ENCODE measurements at regions not wholly inside any gene's neighbourhood (a gene's known extent, or its start where the extent isn't known, plus 50 kb on each side); places are given as distances from the start of the nearest gene placed in this dataset.
"Not testable (repeated sequence)": the region's sequence is repeated elsewhere in the genome, so short reads cannot be mapped to it uniquely, and the experiment has no call there.

DNA sequence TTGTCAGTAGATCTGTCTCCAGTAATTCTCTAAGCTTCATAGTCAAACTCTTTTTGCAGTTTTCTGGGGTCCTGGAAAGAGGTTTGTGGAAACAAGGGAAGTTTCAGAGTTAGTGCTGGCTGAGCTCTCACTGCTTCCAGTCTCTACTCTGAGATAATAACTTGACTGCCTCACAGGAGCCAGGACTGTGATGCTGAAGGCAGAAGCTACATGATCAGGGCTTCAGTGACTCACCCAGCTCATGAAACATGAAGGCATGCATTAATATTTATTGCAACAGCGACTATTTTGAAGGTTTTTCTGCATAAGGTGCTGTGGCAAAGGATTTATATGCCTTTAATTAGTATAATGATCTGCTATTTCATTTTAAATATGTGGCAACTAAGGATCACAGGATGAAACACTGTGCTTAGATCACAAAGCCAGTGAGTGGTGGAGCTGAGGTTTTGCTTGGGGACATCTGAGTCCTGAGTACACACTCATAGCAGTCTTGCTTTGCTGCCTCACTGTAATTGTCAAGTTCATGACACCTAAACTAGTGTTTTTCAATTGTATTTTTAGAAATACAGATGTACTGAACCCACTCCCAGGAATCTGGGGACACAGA, 448.4 kb upstream of the GCFC2 start:
- no peak for DNase-seq

DNA sequence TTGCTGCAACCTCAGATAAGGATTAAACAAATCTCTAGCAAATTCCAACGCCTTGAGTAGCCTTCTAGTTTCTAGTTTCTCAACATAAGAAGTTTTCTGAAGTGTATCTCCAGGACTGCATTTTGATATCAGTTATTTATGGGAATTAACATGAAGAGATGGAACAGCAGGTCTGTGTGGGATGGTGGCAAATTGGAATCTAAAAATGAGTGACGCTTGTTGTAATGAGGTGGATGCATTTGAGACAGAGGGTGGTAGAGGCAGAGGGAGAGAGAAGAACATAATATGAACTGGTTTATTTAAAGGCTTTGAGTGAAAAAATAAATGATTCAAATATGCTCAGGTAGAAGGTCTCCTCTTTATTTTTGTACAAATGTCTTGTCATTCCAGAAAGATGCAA, 446.8 kb upstream of the GCFC2 start:
- no peak for DNase-seq

DNA sequence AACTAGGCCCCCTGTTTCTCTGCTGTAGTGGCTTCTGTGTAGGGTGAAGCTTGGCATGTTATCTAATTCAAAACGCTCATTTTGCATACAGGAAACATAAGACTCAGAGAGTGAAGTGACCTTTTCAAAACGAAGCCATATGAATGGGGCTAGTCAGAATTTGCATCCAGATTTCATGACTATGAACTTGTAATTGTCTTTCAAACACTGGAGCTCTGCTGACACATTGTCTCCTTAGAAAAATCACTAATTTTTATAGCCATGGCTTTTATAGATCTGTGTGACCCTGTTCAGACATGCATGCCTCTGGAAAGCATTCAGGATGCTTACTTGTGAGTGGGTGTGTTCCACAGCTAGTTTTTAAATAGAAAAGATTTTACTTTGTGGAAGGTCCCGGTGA, 444.3 kb upstream of the GCFC2 start:
- DNase-seq = no peak

DNA sequence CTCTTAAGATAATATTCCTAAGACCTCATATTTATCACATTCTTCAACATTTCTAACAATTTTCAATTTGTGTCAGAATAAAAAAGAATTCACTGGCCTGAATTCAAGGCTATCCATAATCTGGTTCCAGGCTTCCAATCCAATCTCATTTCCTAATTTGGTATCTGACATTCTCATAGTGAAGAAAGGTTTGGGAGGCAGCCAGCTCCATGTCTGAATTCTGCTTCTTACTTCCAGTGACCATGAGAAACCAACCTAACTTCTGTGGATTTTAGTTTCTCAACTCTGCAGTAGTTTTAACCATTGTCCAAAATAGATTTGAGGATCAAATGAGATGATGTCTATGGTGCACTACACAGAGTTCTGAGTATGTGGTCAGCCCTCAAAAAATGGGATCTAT, 439.1 kb upstream of the GCFC2 start:
- DNase-seq = no peak

DNA sequence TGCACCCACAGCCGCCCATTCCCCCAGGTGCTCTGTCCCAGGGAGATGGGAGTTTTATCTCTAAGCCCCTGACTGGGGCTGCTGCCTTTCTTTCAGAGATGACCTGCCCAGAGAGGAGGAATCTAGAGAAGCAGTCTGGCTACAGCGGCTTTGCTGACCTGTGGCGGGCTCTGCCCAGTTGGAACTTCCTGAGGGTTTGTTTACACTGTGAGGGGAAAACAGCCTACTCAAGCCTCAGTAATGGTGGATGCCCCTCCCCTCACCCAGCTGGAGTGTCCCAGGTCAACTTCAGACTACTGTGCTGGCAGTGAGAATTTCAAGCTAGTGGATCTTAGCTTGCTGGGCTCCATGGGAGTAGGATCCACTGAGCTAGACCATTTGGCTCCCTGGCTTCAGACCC, 428.6 kb upstream of the GCFC2 start:
- DNase-seq = not testable (repeated sequence)

DNA sequence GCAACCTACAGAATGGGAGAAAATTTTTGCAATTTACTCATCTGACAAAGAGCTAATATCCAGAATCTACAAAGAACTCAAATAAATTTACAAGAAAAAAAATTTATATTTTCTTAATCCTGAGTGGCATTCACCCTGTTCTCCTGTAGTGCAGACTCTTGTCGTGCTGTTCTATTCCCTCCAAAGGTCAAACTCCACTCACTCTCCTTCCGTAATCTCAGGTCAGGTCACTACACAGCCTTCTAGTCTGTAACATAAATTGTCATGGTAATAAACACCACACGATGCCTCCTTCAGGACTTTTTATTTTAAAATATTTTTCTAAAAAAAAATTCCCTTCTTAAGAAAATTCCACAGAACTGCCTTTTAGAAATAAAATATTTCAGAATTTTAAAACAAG, 417.9 kb upstream of the GCFC2 start:
- DNase-seq = no peak

DNA sequence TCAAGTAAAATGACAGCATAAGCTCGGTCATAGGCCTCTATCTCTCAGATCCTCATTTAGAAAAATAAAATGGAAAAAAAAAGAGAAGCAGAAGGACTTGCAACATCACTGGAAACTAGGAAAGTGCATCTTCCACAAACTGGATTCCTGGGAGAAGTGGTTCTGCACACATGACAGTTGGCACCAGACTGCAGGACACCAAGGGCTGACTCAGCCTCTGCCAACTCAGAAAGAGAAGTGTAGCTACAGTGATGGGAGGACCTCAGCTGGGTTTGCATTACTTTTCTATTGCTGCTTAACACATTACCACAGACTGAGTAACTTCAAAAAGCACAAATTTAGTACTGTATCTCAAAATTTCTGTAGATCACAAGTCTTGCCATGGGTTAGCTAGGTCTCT, 409.5 kb upstream of the GCFC2 start:
- no peak for DNase-seq

DNA sequence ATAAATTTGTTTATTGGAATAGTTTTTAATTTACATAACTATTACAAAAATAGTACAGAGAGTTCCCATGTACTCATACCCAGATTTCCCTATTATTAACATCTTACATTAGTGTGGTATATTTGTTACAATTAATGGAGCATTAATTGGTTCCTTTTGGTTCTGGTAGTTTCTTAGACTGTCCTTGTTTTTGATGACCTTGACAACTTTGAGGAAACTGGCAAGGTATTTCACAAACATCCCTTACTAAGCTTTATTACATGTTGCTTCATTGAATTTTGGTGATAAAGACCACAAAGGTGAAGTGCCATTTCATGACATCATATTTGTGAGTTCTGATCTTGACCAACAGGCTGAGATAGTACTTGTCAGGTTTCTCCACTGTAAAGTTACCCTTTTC, 379.0 kb upstream of the GCFC2 start:
- no peak for DNase-seq

DNA sequence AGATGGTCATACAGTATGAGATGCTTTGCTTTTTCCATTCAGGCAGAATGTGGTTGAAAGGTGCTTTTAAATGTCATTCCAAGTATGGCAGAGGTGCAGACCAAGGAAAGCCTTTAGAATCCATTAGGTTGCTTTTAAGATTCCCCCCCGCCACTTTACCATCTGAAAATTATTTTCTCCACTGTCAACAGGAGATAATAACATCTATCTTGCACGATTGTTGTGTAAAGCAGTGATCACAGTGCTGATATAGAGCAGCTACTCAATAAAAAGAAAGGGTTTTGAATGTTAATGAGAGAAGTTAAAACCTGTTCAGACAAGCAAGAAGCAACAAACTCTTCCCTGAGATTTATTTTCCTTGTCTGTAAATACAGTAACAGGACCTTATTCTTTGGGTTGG, 372.5 kb upstream of the GCFC2 start:
- no peak for DNase-seq

DNA sequence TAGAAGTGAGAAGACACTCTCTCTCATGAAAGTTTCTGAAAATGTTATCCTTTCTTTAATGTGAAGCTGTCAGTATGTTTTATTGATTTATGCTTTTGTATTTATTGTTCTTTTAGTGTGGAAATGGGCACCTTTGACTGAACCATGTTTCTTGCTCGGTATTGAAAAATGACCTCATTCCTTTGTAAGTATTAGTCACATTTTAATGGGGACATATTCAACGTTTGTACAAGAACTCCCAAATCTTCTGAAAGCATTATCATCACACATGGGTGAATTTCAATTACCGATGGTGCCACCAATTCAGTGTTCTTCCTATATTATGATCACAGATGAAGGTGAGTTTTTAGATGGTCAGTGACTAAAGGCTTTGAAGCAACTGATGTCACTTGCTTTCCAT, 371.8 kb upstream of the GCFC2 start:
- no peak for DNase-seq

DNA sequence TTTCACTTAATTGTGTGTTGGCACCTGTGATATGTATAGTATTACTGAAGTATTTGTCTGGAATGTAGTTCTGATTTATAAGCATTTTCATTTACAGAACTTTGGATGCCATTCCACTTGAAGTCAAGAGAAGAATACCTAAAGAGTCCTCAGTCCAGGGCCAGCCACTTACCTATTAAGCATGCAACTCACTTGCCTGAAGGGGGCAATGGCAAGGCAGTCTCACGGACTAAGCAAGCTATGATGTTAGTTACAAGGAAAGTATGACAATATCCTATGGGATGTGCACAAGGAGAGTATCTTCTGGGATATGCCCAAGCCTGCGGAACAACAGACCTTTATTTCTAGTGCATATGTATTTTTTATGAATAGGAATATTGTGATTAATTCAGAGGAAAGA, 369.4 kb upstream of the GCFC2 start:
- DNase-seq = no peak

DNA sequence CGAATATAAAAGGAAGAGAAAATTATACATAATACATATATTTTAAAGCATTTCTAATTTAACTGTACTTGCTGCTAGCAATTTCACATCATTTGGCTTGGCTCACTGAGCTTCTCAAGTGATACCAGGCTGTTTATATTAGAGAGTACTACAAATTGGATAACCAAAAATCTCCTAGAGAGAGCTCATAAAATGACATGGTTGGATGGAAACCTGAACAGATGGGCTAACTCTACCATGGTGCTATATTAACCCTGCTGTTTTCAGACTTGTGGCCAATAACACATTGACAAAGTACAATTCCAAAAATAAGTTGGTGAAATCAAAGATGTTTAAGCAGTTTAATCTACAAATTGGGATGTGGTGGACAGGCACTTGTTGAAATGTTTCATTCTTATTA, 364.4 kb upstream of the GCFC2 start:
- DNase-seq = no peak

DNA sequence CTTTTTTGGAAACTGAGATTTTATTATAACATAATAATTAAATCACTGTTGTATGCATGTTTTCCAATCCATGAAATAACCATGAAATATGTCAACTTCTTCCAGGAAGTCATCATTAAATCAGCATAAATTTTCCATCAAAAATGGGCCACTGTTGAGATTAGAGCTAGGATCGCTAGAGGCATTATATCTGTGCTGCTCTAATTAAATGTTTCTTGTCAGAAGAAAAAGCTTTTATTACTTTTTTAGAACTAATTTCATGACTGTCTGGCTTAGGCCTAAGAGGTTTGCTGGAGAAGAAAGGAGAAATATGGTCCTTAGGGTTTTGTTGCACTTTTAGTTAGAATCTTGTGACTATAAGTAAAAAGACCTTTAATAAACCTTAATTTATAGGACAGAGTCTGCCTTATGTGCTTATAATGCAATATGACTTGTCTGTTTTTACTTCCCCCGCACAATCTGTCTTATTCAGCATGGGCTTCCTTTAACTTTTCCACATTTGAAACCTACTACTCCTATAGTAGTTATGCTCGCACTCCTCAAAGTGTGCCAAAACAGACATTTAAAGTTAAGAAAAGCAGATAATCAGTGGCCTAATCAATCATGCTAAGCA, 363.4 kb upstream of the GCFC2 start:
- DNase-seq = no peak

DNA sequence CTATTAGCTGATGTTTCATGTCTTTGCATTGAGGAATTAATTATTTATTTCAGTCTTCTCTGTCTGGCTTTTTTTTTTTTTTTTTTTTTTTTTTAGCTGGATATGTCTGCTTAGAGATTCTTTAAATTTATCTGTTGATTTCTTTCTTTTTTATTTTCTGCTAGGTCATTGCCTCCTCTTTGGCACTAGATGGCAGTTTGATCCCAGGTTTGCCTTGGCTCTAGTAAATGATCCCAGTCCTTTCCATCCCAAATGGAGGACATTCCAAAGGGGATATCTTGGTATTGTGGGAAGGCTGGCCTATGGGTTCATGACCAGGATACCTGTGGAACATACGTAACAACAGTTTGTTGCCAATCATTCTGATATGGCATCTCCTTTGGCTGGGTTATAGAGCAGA, 339.5 kb upstream of the GCFC2 start:
- DNase-seq = no peak

DNA sequence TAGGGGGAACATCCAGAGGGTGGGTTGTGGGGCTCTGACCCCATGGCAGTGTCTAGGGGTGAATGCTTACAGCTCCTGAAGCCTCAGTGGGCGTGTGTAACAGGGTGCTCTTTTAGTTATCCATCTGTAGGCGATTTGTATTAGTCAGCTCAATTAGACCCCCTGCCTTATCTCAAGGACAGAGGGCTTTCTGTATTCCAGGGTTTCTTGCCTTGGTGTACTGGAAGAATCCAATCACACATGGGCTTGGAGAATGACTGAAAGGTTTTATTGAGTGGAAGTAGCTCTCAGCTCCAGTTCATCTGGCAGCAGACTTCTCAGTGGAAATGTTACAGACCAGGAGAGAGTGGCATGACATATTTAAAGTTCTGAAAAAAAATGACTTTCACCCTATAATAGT, 334.0 kb upstream of the GCFC2 start:
- no peak for DNase-seq

DNA sequence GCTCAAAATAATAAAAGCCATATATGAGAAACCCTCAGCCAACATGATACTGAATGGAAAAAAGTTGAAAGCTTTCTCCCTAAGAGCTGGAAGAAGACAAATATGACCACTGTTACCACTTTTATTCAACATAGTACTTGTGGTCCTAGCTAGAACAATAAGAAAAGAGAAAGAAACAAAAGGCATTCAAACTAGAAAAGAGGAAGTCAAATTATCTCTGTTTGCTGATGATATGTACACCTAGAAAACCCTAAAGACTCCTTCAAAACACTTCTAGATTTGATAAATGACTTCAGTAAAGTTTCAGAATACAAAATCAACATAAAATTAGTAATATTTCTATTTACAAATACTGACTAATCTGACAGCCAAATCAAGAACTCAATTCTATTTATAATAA, 328.8 kb upstream of the GCFC2 start:
- DNase-seq = no peak

DNA sequence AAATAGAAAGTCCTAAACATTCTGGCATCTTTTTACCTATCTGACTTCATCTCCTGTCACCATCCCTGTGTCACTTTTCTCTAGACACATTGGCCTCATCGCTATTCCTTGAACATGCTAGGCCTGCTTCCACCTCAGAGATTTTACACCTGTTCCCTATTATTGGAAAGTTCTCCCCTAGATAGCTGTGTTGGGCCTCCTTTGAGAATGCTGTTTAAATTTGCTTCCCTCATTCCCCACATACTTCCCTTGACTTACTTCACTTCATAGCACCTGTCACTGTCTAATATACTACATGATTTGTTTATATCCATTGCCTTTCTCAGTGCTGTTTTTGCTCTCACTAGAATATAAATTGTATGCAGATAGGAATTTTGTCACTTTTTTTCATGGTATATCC, 317.0 kb upstream of the GCFC2 start:
- no peak for DNase-seq

DNA sequence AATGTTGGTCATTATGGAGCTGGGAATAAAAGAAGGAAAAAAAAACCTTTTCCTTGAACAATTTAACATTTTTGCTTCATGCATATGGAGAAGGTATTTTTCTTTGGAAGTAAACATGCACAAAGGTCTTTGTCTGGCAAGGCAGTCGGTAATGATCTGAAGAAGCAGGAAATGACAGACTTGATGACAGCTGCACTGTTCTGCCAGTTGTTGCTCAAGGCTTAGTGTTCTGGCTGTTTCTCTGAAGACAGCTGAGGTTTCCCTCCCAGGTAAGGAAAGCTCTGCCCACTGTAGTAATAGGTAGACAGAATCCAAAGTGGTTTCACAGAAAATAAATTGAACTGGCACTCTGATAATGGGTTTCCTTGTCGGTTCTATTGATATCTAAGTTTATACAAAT, 308.4 kb upstream of the GCFC2 start:
- DNase-seq = no peak

DNA sequence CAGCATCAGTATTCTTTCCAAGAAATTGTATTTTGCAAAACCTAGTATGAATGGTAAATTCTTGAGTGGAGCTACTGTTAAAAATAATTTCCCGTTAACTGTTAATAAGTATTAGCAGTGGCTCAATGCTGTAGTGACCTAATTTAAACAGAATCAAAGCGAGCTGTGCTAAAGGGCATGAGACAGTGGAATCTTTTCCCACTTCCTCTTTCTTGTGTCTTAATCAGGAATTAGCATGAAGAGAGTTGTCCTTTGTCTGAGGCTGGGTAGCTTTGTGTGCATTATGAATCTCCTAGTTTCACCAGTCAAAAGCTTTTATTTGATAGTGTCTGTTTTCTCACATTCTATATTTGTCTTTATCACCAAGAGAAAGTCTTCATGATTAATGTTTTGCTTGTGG, 298.8 kb upstream of the GCFC2 start:
- DNase-seq = no peak

DNA sequence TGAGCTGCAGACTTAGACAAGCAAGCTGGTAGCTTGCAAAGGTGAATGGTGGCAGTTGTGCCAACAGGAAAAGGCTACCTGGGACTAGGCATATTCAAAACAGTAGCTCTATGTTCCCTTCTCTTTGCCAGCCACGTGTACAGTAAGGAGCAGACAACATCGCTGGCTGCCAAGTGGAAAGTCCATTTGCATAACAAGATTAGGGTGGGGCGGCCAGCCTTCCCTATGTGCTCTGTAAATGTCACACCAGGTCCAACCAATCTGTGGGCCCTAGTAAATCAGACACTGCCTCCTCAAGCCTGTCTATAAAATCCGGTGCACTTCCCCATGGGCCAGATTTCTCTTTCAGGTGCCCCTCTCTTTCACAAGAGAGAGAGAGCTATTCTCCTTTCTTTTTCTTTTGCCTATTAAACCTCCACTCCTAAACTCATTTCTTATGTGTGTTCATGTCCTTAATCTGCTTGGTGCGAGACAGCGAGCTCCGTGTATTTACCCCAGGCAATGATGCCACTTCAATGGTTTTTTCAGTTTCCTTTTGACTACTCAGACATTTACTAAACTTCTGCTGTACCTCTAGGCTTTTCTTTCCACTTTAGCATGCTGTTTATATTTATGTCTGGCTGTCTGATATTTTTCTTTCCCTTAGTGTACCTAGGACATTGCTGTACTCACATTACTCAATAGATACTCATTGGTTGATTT, 297.4 kb upstream of the GCFC2 start:
- no peak for DNase-seq

DNA sequence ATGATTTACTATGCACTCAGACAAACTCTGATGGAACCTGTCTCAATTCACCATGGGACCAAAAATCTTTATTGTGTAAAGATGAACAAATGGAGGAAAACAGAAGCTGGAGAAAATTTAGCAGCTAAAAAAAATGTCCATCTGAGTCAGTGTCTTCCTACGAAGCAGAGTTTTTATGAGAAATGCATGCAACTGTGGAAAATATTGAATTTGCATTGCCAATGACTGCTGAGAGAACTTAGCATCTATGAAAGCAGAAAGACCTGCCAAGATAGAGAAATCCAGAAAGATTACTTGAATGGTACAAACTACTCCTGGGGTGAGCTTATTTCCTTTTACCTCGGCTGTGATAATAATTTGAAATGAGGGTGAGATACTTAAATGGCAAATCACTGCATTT, 289.7 kb upstream of the GCFC2 start:
- no peak for DNase-seq

DNA sequence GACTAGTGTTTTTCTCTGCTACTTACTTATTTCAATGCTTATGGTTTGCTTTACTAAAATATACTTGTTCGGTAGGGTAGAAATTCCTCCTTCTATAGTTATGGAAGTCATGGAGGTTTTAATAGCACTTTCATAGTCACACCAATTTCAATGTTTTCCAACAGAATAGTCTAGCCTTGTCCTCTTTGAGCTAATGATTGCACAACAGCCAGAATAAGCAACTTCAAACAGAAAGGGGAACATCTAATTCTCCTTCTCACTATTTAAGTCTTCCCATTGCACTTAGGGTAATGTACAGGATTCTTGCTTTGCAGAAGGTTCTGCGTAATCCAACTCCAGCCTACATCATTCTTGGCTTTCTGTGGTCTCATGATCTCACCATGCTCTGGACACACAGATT, 287.7 kb upstream of the GCFC2 start:
- DNase-seq = no peak

DNA sequence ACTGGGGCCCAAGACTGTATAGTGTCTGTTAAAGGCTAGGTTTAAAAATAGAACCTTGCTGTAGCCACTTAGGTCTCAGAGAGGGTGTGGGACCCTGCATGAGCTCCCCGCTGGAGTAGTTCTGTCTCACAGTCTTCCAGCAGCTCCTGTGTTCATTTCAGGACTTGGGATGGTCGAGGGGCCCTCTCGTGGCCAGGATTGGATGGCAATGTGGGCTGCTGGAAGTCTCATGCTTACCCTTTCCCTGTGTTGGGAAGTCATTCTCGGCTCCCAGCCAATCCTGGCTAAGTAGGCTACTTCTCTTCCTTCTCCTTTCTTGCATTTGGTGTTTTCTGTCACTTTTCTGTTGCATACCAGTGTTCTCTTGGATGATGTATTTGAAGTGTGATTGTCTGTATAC, 284.0 kb upstream of the GCFC2 start:
- no peak for DNase-seq

DNA sequence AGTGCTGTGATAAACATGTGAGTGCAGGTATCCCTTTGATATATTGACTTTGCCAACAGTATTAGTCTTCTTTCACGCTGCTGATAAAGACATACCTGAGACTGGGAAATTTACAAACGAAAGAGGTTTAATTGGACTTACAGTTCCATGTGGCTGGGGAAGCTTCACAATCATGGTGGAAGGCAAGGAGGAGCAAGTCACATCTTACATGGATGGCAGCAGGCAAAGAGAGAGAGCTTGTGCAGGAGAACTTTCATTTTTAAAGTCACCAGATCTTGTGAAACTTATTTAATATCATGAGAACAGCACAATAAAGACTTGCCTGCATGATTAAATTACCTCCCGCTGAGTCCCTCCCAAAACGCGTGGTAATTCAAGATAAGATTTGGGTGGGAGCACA, 277.9 kb upstream of the GCFC2 start:
- DNase-seq = not testable (repeated sequence)

DNA sequence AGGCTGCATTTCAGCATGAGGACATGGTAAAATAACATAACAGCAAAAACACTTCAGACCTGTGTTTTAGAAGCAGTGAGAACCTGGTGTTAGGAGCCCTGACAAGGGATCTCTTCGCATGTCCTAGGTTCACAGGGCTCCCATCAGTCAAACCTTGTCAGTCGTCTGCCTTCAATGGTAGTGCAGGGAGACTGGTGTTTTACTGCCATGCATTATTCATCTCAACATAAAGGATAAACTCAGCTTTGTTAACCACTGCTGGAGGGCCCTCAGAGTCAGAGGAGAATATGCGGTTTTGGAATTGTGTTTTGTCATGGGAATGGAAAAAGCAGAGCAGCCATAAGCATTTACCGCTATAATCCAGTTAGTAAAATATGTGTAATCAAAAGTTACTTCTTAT, 275.9 kb upstream of the GCFC2 start:
- DNase-seq = no peak

Data from activated CD4-positive, alpha-beta T cell treated with anti-CD3 and anti-CD28 coated beads, Interleukin-2, amount 50 U/mL, for 1 hour (primary cell).